Cardiac muscle cell (in vitro differentiated cells and primary cell): ENCODE measurements at regions not wholly inside any gene's neighbourhood (a gene's known extent, or its start where the extent isn't known, plus 50 kb on each side); places are given as distances from the start of the nearest gene placed in this dataset.

ENCODE experiments used
- DNase-seq, 2 donors: peaks; one replicate each; pipeline versions ENCODE4 v3.0.0 to v3.0.0-alpha.2; 2010 to 2017; ENCODE audit warnings: low read depth in 1 of 2, low spot score in 1 of 2
- H3K27ac ChIP-seq: fragments of 200-600 bp; sonication (generic); 2 replicates; pipeline ENCODE4 v1.5.1; 2016
- H3K27me3 ChIP-seq: fragments of 200-600 bp; sonication (generic); 2 replicates; pipeline ENCODE4 v1.6.0; 2016; ENCODE audit warnings: control low read depth
- H3K36me3 ChIP-seq: fragments of 200-600 bp; sonication (generic); 2 replicates; pipeline ENCODE4 v1.5.1; 2016; ENCODE audit warnings: control low read depth
- H3K4me1 ChIP-seq: fragments of 200-600 bp; sonication (generic); 2 replicates; pipeline ENCODE4 v1.8.1; 2017; ENCODE audit warnings: low read depth, mild to moderate bottlenecking, mixed run types
- H3K4me3 ChIP-seq: fragments of 200-600 bp; sonication (generic); 2 replicates; pipeline ENCODE4 v1.5.1; 2016; ENCODE audit warnings: mild to moderate bottlenecking
- H3K9me3 ChIP-seq: fragments of 200-600 bp; sonication (generic); 2 replicates; pipeline ENCODE4 v1.5.1; 2017; ENCODE audit warnings: low read depth, mild to moderate bottlenecking, control low read depth
- TF ChIP-seq, protein P1 (sequence below): IDR thresholded peaks from 2 replicates; pipeline ENCODE4 v1.5.1; 2012; ENCODE audit warnings: low read depth, mild to moderate bottlenecking, low read length

DNA sequence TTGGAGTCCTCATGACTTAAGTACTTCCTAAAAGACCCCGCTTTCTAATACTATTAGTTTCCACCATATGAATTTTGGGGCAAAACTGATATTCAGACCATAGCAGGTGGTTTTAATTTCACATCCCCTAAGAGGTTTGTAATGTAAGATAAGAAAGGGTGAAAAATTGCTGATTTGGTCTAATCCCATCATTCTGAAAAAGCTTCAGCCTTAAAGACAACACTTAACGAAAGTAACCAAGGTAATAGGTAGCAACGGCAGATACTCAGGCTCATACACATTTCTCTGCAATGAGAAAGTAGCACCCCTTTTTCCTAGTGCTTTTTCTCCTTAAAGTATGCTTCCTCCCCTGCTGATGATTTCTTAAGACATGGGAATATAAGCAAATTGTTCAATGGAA is 376.9 kb upstream of the LYPLAL1 start:
- H3K4me3 ChIP-seq = no peak overlapping the region
- H3K27me3 ChIP-seq = no peaks in the 10 kb centered on the region
- TF ChIP-seq, protein P1, sequence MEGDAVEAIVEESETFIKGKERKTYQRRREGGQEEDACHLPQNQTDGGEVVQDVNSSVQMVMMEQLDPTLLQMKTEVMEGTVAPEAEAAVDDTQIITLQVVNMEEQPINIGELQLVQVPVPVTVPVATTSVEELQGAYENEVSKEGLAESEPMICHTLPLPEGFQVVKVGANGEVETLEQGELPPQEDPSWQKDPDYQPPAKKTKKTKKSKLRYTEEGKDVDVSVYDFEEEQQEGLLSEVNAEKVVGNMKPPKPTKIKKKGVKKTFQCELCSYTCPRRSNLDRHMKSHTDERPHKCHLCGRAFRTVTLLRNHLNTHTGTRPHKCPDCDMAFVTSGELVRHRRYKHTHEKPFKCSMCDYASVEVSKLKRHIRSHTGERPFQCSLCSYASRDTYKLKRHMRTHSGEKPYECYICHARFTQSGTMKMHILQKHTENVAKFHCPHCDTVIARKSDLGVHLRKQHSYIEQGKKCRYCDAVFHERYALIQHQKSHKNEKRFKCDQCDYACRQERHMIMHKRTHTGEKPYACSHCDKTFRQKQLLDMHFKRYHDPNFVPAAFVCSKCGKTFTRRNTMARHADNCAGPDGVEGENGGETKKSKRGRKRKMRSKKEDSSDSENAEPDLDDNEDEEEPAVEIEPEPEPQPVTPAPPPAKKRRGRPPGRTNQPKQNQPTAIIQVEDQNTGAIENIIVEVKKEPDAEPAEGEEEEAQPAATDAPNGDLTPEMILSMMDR = no peak
- H3K4me1 ChIP-seq = no peaks in the 10 kb centered on the region
- no peak overlapping the region for H3K27ac ChIP-seq
- H3K36me3 ChIP-seq = no peaks in the 10 kb centered on the region
- DNase-seq = no peak
- H3K9me3 ChIP-seq = no peaks in the 10 kb centered on the region

DNA sequence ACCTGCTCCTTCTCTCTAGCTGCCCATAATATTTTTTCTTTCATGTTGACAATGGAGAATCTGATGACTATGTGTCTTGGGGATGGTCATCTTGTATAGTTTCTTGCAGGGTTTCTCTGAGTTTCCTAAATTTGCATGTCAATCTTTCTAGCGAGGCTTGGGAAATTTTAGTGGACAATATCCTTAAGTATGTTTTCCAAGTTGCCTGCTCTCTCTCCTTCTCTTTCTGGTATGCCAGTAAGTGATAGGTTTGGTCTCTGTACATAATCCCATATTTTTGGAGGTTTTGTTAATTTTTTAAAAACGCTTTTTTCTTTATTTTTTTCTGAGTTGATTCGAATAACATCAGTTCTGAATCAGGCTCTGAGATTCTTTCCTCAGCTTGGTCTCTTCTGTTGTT is 370.9 kb upstream of the LYPLAL1 start:
- H3K27me3 ChIP-seq = no peaks in the 10 kb centered on the region
- DNase-seq = no peak
- TF ChIP-seq, protein P1 = no peak
- no peak overlapping the region for H3K27ac ChIP-seq
- no peaks in the 10 kb centered on the region for H3K4me1 ChIP-seq
- no peaks in the 10 kb centered on the region for H3K9me3 ChIP-seq
- no peaks in the 10 kb centered on the region for H3K36me3 ChIP-seq
- H3K4me3 ChIP-seq = no peak overlapping the region

GRCh38 chr1:218803351-218803997 is 370.2 kb upstream of the LYPLAL1 start:
- H3K36me3 ChIP-seq = no peaks in the 10 kb centered on the region
- no peaks in the 10 kb centered on the region for H3K4me1 ChIP-seq
- H3K27ac ChIP-seq = no peak overlapping the region
- TF ChIP-seq, protein P1 = no peak
- no peaks in the 10 kb centered on the region for H3K9me3 ChIP-seq
- H3K27me3 ChIP-seq = no peaks in the 10 kb centered on the region
- DNase-seq = no peak
- H3K4me3 ChIP-seq = no peak overlapping the region

- Histone ChIP-seq H3K27me3 (no peaks in the 10 kb centered on the region), H3K27ac (no peak overlapping the region), H3K4me3 (no peak overlapping the region), H3K4me1 (peaks cover under 1% of the 10 kb centered on the region), H3K9me3 (no peaks in the 10 kb centered on the region), H3K36me3 (no peaks in the 10 kb centered on the region)
- DNase-seq = no peak
- TF ChIP-seq, protein P1 = no peak
Measured at GRCh38 chr1:218804014-218804785, 369.5 kb upstream of the LYPLAL1 start.

DNA sequence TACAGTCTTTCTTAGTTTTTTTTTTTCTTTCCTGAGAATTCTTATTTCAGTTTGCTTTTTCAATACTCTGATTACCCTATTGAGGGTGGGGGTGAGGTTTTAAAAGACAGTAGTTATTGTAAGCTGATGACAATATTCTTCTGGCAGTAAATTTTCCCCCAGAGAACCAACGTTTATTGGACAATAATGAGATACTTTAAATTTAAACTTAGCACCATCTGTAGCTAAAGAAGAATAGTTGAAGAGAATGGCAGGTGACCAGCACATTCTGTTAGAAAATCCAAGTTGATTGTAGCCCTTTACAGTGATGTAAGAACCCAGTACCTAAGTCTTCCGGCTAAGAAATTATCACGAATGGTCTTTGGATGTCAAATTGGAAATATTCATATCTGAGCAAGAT is 364.6 kb upstream of the LYPLAL1 start:
- Histone ChIP-seq H3K27me3 (no peaks in the 10 kb centered on the region), H3K9me3 (no peaks in the 10 kb centered on the region), H3K4me1 (peaks cover 42% of the 10 kb centered on the region), H3K27ac (no peak overlapping the region), H3K36me3 (no peaks in the 10 kb centered on the region), H3K4me3 (no peak overlapping the region)
- TF ChIP-seq, protein P1 = no peak
- DNase-seq = no peak
